Gastrocnemius medialis (tissue), 4 donors: ENCODE measurements at regions not wholly inside any gene's neighbourhood (a gene's known extent, or its start where the extent isn't known, plus 50 kb on each side); places are given as distances from the start of the nearest gene placed in this dataset.

ENCODE experiments used
- ATAC-seq, 2 donors: fragments of 150-250 bp; one replicate each; pipeline ENCODE4 v1.9.1; 2016
- DNase-seq, 2 donors: peaks; one replicate each; pipeline ENCODE4 v3.0.0-alpha.2; 2019
- H3K27ac ChIP-seq, 4 donors: fragments of 200-600 bp; sonication (generic); 1 replicate in 1 of 4; 2 replicates in 3 of 4; pipeline ENCODE4 v1.5.1; 2016 to 2018; ENCODE audit warnings: mild to moderate bottlenecking in 2 of 4, moderate library complexity in 1 of 4
- H3K27me3 ChIP-seq, 3 donors: fragments of 200-600 bp; sonication (generic) in 2 of 3; 1 replicate in 1 of 3; 2 replicates in 2 of 3; pipeline versions ENCODE4 v1.5.1 to v1.6.0; 2016 to 2019; ENCODE audit warnings: mild to moderate bottlenecking in 1 of 3, moderate library complexity in 1 of 3
- H3K36me3 ChIP-seq, 2 donors: fragments of 200-600 bp; sonication (generic) in 1 of 2; one replicate each; pipeline ENCODE4 v1.5.1; 2017 to 2018
- H3K4me1 ChIP-seq, 2 donors: fragments of 200-600 bp; sonication (generic) in 1 of 2; one replicate each; pipeline ENCODE4 v1.5.1; 2016 to 2017; ENCODE audit warnings: mild to moderate bottlenecking in 2 of 2
- H3K4me3 ChIP-seq, 4 donors: fragments of 200-600 bp; sonication (generic) in 3 of 4; 1 replicate in 1 of 4; 2 replicates in 3 of 4; pipeline ENCODE4 v1.5.1; 2016 to 2019; ENCODE audit warnings: mild to moderate bottlenecking in 2 of 4
- H3K9me3 ChIP-seq, 3 donors: fragments of 200-600 bp; sonication (generic) in 2 of 3; 1 replicate in 1 of 3; 2 replicates in 2 of 3; pipeline ENCODE4 v1.5.1; 2016 to 2019
- CTCF ChIP-seq, 5 experiments: fragments of 450-650 bp in 3 of 5; fragments of 200-600 bp in 2 of 5; sonication (generic) in 2 of 5; IDR thresholded peaks in 4 of 5; conservative IDR thresholded peaks in 1 of 5; 1 replicate in 4 of 5; 2 replicates in 1 of 5; pipeline ENCODE4 v1.5.1; 2016 to 2019; ENCODE audit warnings: antibody characterized with exemption in 5 of 5, mild to moderate bottlenecking in 3 of 5, moderate library complexity in 3 of 5
- POLR2A ChIP-seq, 2 donors: fragments of 450-650 bp; IDR thresholded peaks; one replicate each; pipeline ENCODE4 v1.6.1; 2017; ENCODE audit warnings: antibody characterized with exemption in 2 of 2, mild to moderate bottlenecking in 2 of 2, moderate library complexity in 2 of 2
- in situ Hi-C, 4 donors: fragments of 200-750 bp; cut with MboI; loops; one replicate each; pipeline versions ENCODE4 v1.15.0 to v1.8.0; 2017; ENCODE audit warnings: low sequenced_read_pairs in 4 of 4
- intact Hi-C: fragments of 100-400 bp; cut with DNase I; formaldehyde crosslinking; loops from one replicate; pipeline ENCODE4 v1.15.1; 2023; ENCODE audit warnings: low total_unique reads

- Histone ChIP-seq H3K27ac (no peak overlapping the region), H3K36me3 (no peaks in the 10 kb centered on the region), H3K9me3 (no peaks in the 10 kb centered on the region), H3K27me3 (no peaks in the 10 kb centered on the region), H3K4me1 (no peaks in the 10 kb centered on the region), H3K4me3 (no peak overlapping the region)
- no peak for DNase-seq
- in situ Hi-C loops (no loop called here), intact Hi-C loops (no loop called here)
- no peak for ATAC-seq
- TF ChIP-seq CTCF (IDR thresholded peaks at IDR 0.05 in 4 of 5, conservative IDR thresholded peaks at IDR 0.05 in 1 of 5) (no peak), POLR2A (IDR thresholded peaks at IDR 0.05) (no peak)
Measured at GRCh38 chr2:146131048-146131447, 1611.1 kb upstream of the ZEB2 start.

GRCh38 chr2:146130290-146130689 lies 1610.4 kb upstream of the ZEB2 start:
- no peaks in the 10 kb centered on the region for H3K9me3 ChIP-seq
- TF ChIP-seq CTCF (IDR thresholded peaks at IDR 0.05 in 4 of 5, conservative IDR thresholded peaks at IDR 0.05 in 1 of 5) (no peak), POLR2A (IDR thresholded peaks at IDR 0.05) (no peak)
- ATAC-seq (no peak), DNase-seq (no peak)
- no peak overlapping the region for H3K4me3 ChIP-seq
- no peaks in the 10 kb centered on the region for H3K27me3 ChIP-seq
- in situ Hi-C loops, result no loop called here
- H3K36me3 ChIP-seq, result no peaks in the 10 kb centered on the region
- intact Hi-C loops, result no loop called here
- H3K4me1 ChIP-seq, result no peaks in the 10 kb centered on the region
- H3K27ac ChIP-seq, result no peak overlapping the region

DNA sequence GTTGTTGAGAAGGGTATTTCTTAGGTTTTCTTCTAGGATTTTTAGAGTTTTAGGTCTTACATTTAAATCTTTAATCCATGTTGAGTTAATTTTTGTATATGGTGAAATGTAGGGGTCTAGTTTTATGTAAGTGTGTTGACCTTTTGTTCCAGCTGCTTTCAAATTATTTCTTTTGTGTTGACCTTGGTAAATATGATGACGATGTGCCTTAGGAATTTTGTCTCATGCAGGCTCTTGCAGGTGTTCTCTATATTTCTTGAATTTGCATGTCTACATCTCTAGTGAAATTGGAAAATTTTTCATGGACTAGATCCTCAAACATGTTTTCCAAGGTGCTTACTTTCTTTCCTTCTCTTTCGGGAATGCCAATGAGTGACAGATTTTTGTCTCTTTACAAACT lies 1609.3 kb upstream of the ZEB2 start:
- intact Hi-C loops (no loop called here), in situ Hi-C loops (no loop called here)
- Histone ChIP-seq H3K9me3 (no peaks in the 10 kb centered on the region), H3K27me3 (no peaks in the 10 kb centered on the region), H3K4me3 (no peak overlapping the region), H3K27ac (no peak overlapping the region), H3K36me3 (no peaks in the 10 kb centered on the region), H3K4me1 (no peaks in the 10 kb centered on the region)
- ATAC-seq, result no peak
- no peak for DNase-seq
- TF ChIP-seq CTCF (IDR thresholded peaks at IDR 0.05 in 4 of 5, conservative IDR thresholded peaks at IDR 0.05 in 1 of 5) (no peak), POLR2A (IDR thresholded peaks at IDR 0.05) (no peak)

- no peaks in the 10 kb centered on the region for H3K36me3 ChIP-seq
- no peaks in the 10 kb centered on the region for H3K9me3 ChIP-seq
- H3K4me1 ChIP-seq, result no peaks in the 10 kb centered on the region
- no peak overlapping the region for H3K4me3 ChIP-seq
- TF ChIP-seq CTCF (IDR thresholded peaks at IDR 0.05 in 4 of 5, conservative IDR thresholded peaks at IDR 0.05 in 1 of 5) (no peak), POLR2A (IDR thresholded peaks at IDR 0.05) (no peak)
- intact Hi-C loops, result no loop called here
- in situ Hi-C loops, result no loop called here
- no peak for ATAC-seq
- no peak overlapping the region for H3K27ac ChIP-seq
- DNase-seq, result no peak
- no peaks in the 10 kb centered on the region for H3K27me3 ChIP-seq
Measured at GRCh38 chr2:146128216-146128615, 1608.3 kb upstream of the ZEB2 start.

GRCh38 chr2:146125551-146125950 lies 1605.6 kb upstream of the ZEB2 start:
- intact Hi-C loops (no loop called here), in situ Hi-C loops (no loop called here)
- H3K27ac ChIP-seq, result no peak overlapping the region
- H3K27me3 ChIP-seq, result no peaks in the 10 kb centered on the region
- H3K4me3 ChIP-seq, result no peak overlapping the region
- H3K36me3 ChIP-seq, result no peaks in the 10 kb centered on the region
- H3K9me3 ChIP-seq, result no peaks in the 10 kb centered on the region
- no peak for ATAC-seq
- H3K4me1 ChIP-seq, result no peaks in the 10 kb centered on the region
- TF ChIP-seq POLR2A (IDR thresholded peaks at IDR 0.05), result no peak
- no peak for TF ChIP-seq CTCF (IDR thresholded peaks at IDR 0.05 in 4 of 5, conservative IDR thresholded peaks at IDR 0.05 in 1 of 5)
- no peak for DNase-seq
